ENCODE measurements at regions not wholly inside any gene's neighbourhood (a gene's known extent, or its start where the extent isn't known, plus 50 kb on each side); places are given as distances from the start of the nearest gene placed in this dataset.

GRCh38 chr5:173688703-173689102 lies 72.3 kb upstream of the BOD1 start:
- Histone ChIP-seq H3K27ac (peak overlapping the region; percentile 92 to 96 (median 94)), H3K4me1 (peaks cover 39% of the 10 kb centered on the region), H3K27me3 (no peaks in the 10 kb centered on the region), H3K9me3 (no peaks in the 10 kb centered on the region), H3K36me3 (replicated peaks in 1 of 2; ENCODE audit: insufficient read depth in 1 of 2, low read depth in 2 of 2) (no peaks in the 10 kb centered on the region), H3K4me3 (no peak overlapping the region)
- TF ChIP-seq POLR2A (IDR thresholded peaks at IDR 0.05) (no peak), CTCF (IDR thresholded peaks at IDR 0.05) (no peak)
- 26 to 29% methylated on average over 3 of the region's 3 CpGs for WGBS, 2 donors
- peak in 2 of 4 donors; percentile 41 to 44 for DNase-seq
- intact Hi-C loops (cut with DNase I) = no loop called here
- ATAC-seq = no peak

- TF ChIP-seq POLR2A (IDR thresholded peaks at IDR 0.05) (peak; percentile 64 to 81 (median 76)), CTCF (IDR thresholded peaks at IDR 0.05) (peak in 1 of 7 experiments; percentile 0)
- ATAC-seq (peak; percentile 89), DNase-seq (peak; percentile 86 to 92 (median 90))
- Histone ChIP-seq H3K36me3 (replicated peaks in 1 of 2; ENCODE audit: insufficient read depth in 1 of 2, low read depth in 2 of 2) (no peaks in the 10 kb centered on the region), H3K27me3 (no peaks in the 10 kb centered on the region), H3K4me3 (no peak overlapping the region), H3K27ac (peak overlapping the region; percentile 92 to 96 (median 94)), H3K9me3 (no peaks in the 10 kb centered on the region), H3K4me1 (peaks cover 44% of the 10 kb centered on the region)
- WGBS, 2 donors = 9 to 23% methylated on average over 7 of the region's 7 CpGs
- intact Hi-C loops (cut with DNase I) = no loop called here
Observed at GRCh38 chr5:173689171-173689736, 72.8 kb upstream of the BOD1 start.

- H3K4me3 ChIP-seq = no peak overlapping the region
- DNase-seq = peak; percentile 59 to 78 (median 70)
- ATAC-seq = peak; percentile 67
Observed at GRCh38 chr5:173689737-173690360, 73.4 kb upstream of the BOD1 start.

GRCh38 chr5:173691931-173692330 lies 75.5 kb upstream of the BOD1 start:
- Histone ChIP-seq H3K9me3 (no peaks in the 10 kb centered on the region), H3K4me1 (peaks cover 45% of the 10 kb centered on the region), H3K27me3 (no peaks in the 10 kb centered on the region), H3K4me3 (no peak overlapping the region), H3K27ac (no peak overlapping the region), H3K36me3 (replicated peaks in 1 of 2; ENCODE audit: insufficient read depth in 1 of 2, low read depth in 2 of 2) (no peaks in the 10 kb centered on the region)
- intact Hi-C loops (cut with DNase I) = no loop called here
- DNase-seq (no peak), ATAC-seq (no peak)
- TF ChIP-seq POLR2A (IDR thresholded peaks at IDR 0.05) (no peak), CTCF (IDR thresholded peaks at IDR 0.05) (no peak)

More at GRCh38 chr5:173689737-173690360, 73.4 kb upstream of the BOD1 start:
- Histone ChIP-seq H3K27me3 (no peaks in the 10 kb centered on the region), H3K9me3 (no peaks in the 10 kb centered on the region), H3K27ac (peak overlapping the region; percentile 92 to 96 (median 94)), H3K36me3 (replicated peaks in 1 of 2; ENCODE audit: insufficient read depth in 1 of 2, low read depth in 2 of 2) (no peaks in the 10 kb centered on the region), H3K4me1 (peaks cover 44% of the 10 kb centered on the region)
- 9 to 10% methylated on average over 7 to 12 of the region's 12 CpGs for WGBS, 2 donors
- intact Hi-C loops (cut with DNase I) = no loop called here
- peak in 6 of 7 experiments; percentile 15 to 64 (median 52) for TF ChIP-seq CTCF (IDR thresholded peaks at IDR 0.05)
- peak in 1 of 3 donors; percentile 14 for TF ChIP-seq POLR2A (IDR thresholded peaks at IDR 0.05)

Measured in body of pancreas (tissue), 4 donors.